Upper lobe of left lung (tissue), 4 donors: ENCODE measurements at regions not wholly inside any gene's neighbourhood (a gene's known extent, or its start where the extent isn't known, plus 50 kb on each side); places are given as distances from the start of the nearest gene placed in this dataset.

ENCODE experiments used
- CTCF ChIP-seq, 6 experiments: fragments of 450-650 bp in 4 of 6; fragments of 200-600 bp in 2 of 6; sonication (generic) in 2 of 6; IDR thresholded peaks; one replicate each; pipeline ENCODE4 v1.5.1; 2016 to 2019; ENCODE audit warnings: antibody characterized with exemption in 6 of 6
- EP300 ChIP-seq, 4 donors: sonication (generic); formaldehyde crosslinking; IDR thresholded peaks; one replicate each; pipeline ENCODE4 v1.5.1; 2017; ENCODE audit warnings: antibody characterized with exemption in 4 of 4, control low read depth in 2 of 4
- POLR2A ChIP-seq, 4 donors: fragments of 450-650 bp; IDR thresholded peaks; one replicate each; pipeline ENCODE4 v1.5.1; 2016 to 2017; ENCODE audit warnings: antibody characterized with exemption in 4 of 4, mild to moderate bottlenecking in 2 of 4
- POLR2AphosphoS5 ChIP-seq, 2 donors: sonication (generic); formaldehyde crosslinking; IDR thresholded peaks; one replicate each; pipeline ENCODE4 v1.5.1; 2017; ENCODE audit warnings: antibody characterized with exemption in 2 of 2

- TF ChIP-seq CTCF (IDR thresholded peaks at IDR 0.05) (no peak), POLR2AphosphoS5 (IDR thresholded peaks at IDR 0.05) (no peak), POLR2A (IDR thresholded peaks at IDR 0.05) (no peak), EP300 (IDR thresholded peaks at IDR 0.05) (no peak)
Observed at GRCh38 chr1:232688398-232688797, 58.5 kb upstream of the SIPA1L2 start.
